ENCODE measurements at regions not wholly inside any gene's neighbourhood (a gene's known extent, or its start where the extent isn't known, plus 50 kb on each side); places are given as distances from the start of the nearest gene placed in this dataset.
"Not testable (repeated sequence)": the region's sequence is repeated elsewhere in the genome, so short reads cannot be mapped to it uniquely, and the experiment has no call there.

- DNase-seq = not testable (repeated sequence)
These were observed 80.5 kb upstream of the ST8SIA4 start for GRCh38 chr5:100983601-100984000.

GRCh38 chr5:100974082-100974481 is 71.0 kb upstream of the ST8SIA4 start:
- DNase-seq = no peak

GRCh38 chr5:100970646-100971255 is 67.7 kb upstream of the ST8SIA4 start:
- DNase-seq = no peak

DNA sequence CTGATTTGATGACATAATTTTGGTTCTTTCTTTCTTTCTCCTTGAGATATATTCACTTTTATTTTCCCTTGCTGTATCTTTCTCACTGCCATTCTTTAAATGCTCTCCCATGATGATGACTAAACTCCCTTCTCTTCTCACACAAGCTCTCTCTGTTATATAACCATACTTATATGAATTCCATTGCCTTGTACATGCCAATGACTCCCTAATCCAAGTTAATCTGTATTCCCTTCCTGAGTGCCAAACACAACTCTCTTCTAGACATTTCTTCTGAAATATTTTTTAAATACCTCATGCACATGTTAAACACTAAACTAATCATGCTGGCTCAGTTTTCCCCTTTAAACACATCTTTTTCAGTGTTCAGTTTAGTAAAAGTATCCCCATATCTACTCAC is 62.2 kb upstream of the ST8SIA4 start:
- no peak for DNase-seq
